ENCODE measurements at regions not wholly inside any gene's neighbourhood (a gene's known extent, or its start where the extent isn't known, plus 50 kb on each side); places are given as distances from the start of the nearest gene placed in this dataset.

- peaks cover 23% of the 10 kb centered on the region for H3K27me3 ChIP-seq (ENCODE audit: insufficient read depth, poor library complexity, severe bottlenecking)
- no peak overlapping the region for H3K4me3 ChIP-seq (replicated peaks; ENCODE audit: insufficient read depth, low read length)
- no peak for DNase-seq (ENCODE audit: low read depth in 1 of 2, low spot score in 1 of 2)
- no peak overlapping the region for H3K27ac ChIP-seq (replicated peaks)
- TF ChIP-seq SPI1 (IDR thresholded peaks at IDR 0.05; ENCODE audit: borderline replicate concordance, low read depth) (no peak), REST (IDR thresholded peaks at IDR 0.05; ENCODE audit: insufficient replicate concordance, low read depth) (no peak), GABPA (IDR thresholded peaks at IDR 0.05; ENCODE audit: low read depth) (no peak), POLR2AphosphoS5 (IDR thresholded peaks at IDR 0.05; ENCODE audit: low read depth) (no peak), CTCF (IDR thresholded peaks at IDR 0.05; ENCODE audit: insufficient read depth, low read length) (no peak)
Observed at GRCh38 chr15:94107652-94108051, 123.7 kb upstream of the MCTP2 start.

- H3K27me3 ChIP-seq (ENCODE audit: insufficient read depth, poor library complexity, severe bottlenecking): peaks cover 13% of the 10 kb centered on the region
- TF ChIP-seq CTCF (IDR thresholded peaks at IDR 0.05; ENCODE audit: insufficient read depth, low read length) (no peak), SPI1 (IDR thresholded peaks at IDR 0.05; ENCODE audit: borderline replicate concordance, low read depth) (no peak), REST (IDR thresholded peaks at IDR 0.05; ENCODE audit: insufficient replicate concordance, low read depth) (no peak), GABPA (IDR thresholded peaks at IDR 0.05; ENCODE audit: low read depth) (no peak), POLR2AphosphoS5 (IDR thresholded peaks at IDR 0.05; ENCODE audit: low read depth) (no peak)
- H3K27ac ChIP-seq (replicated peaks): no peak overlapping the region
- H3K4me3 ChIP-seq (replicated peaks; ENCODE audit: insufficient read depth, low read length): no peak overlapping the region
- no peak for DNase-seq (ENCODE audit: low read depth in 1 of 2, low spot score in 1 of 2)
Observed at GRCh38 chr15:94105760-94106159, 125.6 kb upstream of the MCTP2 start.

- TF ChIP-seq CTCF (IDR thresholded peaks at IDR 0.05; ENCODE audit: insufficient read depth, low read length) (no peak), GABPA (IDR thresholded peaks at IDR 0.05; ENCODE audit: low read depth) (no peak), SPI1 (IDR thresholded peaks at IDR 0.05; ENCODE audit: borderline replicate concordance, low read depth) (no peak), REST (IDR thresholded peaks at IDR 0.05; ENCODE audit: insufficient replicate concordance, low read depth) (no peak), POLR2AphosphoS5 (IDR thresholded peaks at IDR 0.05; ENCODE audit: low read depth) (no peak)
- peaks cover 6% of the 10 kb centered on the region for H3K27me3 ChIP-seq (ENCODE audit: insufficient read depth, poor library complexity, severe bottlenecking)
- no peak overlapping the region for H3K4me3 ChIP-seq (replicated peaks; ENCODE audit: insufficient read depth, low read length)
- DNase-seq (ENCODE audit: low read depth in 1 of 2, low spot score in 1 of 2): no peak
- no peak overlapping the region for H3K27ac ChIP-seq (replicated peaks)
Observed at GRCh38 chr15:94100863-94101262, 130.5 kb upstream of the MCTP2 start.

Data from HL-60 (cell line).